Fibroblast of gingiva (primary cell): ENCODE measurements at regions not wholly inside any gene's neighbourhood (a gene's known extent, or its start where the extent isn't known, plus 50 kb on each side); places are given as distances from the start of the nearest gene placed in this dataset.

Experiments used
- DNase-seq: peaks from one replicate; pipeline ENCODE4 v3.0.0-alpha.2; 2011; ENCODE audit warnings: low read depth

GRCh38 chr20:47406849-47407682 lies 50.6 kb upstream of the ZMYND8 start:
- no peak for DNase-seq

DNA sequence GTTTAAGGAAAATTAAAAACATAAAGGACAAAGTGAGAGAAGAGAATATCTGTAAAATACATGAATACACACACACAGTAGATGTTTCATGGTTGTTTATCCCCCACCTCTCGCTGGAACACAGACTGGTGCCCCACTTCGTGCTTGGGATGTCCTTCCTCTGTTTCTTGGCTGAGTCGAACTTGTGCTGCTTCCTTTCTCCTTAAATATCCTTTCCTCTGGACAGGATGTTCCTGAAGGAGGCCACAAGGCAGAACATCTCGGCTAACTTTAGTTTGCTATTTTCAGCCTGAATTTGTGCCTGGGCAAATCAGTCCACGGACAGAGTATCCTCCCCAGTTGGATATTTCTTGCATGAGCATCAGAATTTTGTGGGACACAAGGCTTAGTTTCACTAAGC lies 54.7 kb upstream of the ZMYND8 start:
- DNase-seq: no peak

DNA sequence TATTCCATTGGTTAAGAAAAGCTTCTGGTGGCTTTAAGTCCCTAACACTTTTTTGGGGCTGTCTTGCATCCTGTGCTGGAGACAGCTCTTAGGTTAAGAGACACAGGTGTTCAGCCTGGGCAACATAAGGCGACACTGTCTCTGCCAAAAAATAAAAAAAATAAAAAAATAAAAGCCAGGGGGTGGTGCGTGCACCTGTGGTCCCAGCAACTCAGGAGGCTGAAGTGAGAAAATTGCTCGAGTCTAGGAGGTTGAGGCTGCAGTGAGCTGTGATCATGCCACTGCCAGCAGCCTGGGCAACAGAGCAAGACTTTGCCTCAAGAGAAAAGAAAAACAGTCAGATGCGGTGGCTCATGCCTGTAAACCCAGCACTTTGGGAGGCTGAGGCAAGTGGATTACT lies 55.6 kb upstream of the ZMYND8 start:
- DNase-seq: no peak

DNA sequence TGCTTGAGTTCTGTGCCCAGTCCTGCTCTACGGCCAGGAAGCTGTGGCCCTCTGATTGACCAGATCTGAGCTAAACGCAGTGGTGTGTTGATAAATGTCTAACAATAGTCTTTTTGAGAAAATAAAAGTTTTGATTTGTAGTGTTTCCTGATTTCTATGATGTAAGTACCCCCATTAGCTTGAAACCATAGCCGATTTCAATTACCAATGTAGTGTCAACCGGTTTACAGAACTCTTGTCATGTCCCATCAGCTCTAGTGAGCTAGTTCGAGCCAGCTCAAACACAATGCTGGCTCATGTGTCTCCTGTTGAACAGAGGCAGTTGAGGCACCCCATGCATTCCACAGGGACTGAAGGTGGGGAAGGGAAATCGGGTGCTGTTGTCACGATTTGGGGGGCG lies 56.7 kb upstream of the ZMYND8 start:
- DNase-seq: no peak

- DNase-seq: no peak
Measured at GRCh38 chr20:47417245-47418068, 61.0 kb upstream of the ZMYND8 start.

DNA sequence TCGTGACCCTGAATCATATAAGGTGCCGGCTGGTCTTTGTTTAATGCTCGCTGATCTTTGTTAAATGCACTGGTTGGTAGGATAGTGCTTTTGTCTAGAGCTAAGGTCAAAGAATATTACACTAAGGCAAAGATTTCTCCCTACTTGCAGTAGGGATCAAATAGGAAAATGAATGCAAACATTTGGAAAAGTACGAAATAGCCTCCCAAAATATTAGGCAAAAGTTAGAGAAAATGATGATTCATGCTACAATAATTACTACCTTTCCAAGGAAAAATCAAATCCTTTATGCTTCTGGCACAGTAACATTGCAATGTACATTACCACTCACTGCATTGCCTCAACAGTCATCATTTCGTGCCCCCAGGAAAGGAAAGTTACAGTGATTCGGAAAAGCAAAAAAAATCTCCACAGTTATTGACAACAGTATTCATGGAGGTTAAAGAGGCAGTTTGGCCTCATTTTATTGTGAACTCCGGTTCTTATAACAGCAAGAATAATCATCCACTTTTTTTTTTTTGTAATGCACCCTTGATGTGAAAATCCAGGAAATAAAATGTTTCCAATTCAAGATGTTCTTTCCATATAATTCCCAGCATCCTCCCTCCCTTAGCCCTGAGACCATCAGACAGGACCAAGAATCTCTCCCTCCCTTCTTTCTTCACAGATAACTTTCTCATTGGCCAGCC lies 61.7 kb upstream of the ZMYND8 start:
- DNase-seq: no peak

GRCh38 chr20:47419953-47420514 lies 63.5 kb upstream of the ZMYND8 start:
- DNase-seq: no peak

DNA sequence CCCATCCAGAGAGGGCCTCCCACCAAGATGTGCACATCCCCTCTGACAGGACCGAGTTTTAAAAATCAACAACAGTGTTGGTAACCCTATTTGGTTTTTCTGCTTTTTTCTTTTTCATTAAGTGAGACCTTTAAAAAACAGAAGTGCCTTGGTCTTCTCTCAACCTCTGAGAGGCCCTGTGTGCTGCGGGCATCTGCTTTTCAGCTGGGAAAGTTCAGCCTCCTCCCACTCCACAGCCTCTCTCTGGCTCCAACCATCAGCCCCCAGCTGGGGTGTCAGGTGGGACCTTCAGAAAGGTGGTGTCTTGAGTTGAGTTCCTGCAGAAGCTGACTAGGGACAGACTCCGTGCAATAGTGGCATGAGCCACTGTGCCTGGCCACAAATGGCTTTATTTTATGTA lies 64.6 kb upstream of the ZMYND8 start:
- DNase-seq: no peak

DNA sequence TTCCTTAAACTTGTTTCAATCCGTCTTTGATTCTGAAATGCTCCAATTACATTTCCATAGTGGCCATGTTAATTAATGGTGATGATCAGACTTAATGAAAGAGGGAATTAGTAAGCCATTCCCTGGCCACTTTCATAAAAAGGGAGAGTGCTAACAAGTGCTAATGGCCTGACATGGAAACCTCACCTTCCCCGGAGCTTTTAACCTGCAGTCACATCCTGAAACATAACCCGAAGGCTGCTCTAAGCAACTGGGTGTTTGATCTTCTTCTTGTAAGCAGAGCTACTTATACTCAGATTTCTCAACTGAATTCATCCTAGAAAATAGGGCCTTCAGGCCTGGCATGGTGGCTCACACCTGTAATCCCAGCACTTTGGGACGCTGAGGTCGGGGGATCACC lies 67.1 kb upstream of the ZMYND8 start:
- DNase-seq: no peak

DNA sequence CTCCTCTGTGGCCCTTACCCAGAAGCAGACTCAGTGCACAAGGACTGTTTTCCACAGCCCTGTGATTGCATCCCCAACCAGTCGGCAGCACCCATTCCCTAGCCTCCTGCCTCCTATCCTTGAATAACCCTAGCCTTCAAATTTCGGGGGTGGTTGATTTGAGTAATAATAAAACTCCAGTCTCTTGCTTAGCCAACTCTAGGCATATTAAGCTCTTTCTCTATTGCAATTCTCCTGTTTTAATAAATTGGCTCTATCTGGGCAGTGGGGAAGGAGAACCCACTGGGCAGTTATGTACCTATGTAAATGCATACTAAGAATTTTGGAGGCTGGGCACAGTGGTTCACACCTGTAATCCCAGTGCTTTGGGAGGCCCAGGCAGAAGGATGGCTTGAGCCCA lies 70.6 kb upstream of the ZMYND8 start:
- no peak for DNase-seq

GRCh38 chr20:47427746-47428145 lies 71.2 kb upstream of the ZMYND8 start:
- DNase-seq: no peak

- no peak for DNase-seq
Measured at GRCh38 chr20:47428164-47428563, 71.7 kb upstream of the ZMYND8 start.

DNA sequence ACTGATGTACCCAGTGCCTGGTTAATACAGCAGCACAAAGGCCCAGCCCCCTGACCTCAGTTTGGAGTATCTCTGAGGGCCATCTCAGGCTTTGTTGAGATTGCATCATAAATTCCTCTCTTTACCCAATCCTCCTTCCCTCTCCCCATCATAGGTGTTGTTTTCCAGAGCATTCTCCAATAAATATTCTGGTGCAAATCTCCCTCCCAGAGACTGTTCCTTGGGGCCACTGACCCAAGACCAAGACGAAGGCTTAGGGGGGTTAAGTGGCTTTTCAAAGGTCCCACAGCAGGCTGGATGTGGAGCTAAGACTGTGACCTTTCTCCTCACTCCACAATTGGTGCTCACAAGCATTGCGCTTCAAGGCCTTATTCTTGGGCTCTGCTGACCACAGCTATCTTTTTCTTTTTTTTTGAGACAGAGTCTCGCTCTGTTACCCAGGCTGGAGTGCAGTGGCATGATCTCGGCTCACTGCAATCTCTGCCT lies 72.4 kb upstream of the ZMYND8 start:
- no peak for DNase-seq

DNA sequence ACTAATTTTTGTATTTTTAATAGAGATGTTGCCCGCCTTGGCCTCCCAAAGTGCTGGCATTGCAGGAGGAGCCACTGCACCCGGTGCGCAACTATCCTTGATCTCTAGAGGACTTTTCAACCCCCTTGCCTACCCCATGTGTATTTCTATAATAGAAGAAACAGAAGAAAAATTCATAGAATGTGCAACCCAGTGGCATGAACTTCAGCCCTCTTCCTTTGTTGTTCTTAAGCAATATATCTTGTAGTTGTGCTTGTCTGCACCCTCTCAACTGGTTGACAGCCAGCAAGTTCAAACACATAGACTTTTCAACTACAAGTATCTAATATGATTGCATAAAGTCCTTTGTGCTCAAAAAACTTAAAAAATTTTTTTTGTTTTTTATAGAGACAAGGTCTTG lies 72.3 kb upstream of the NCOA3 start:
- DNase-seq: peak; percentile 30

DNA sequence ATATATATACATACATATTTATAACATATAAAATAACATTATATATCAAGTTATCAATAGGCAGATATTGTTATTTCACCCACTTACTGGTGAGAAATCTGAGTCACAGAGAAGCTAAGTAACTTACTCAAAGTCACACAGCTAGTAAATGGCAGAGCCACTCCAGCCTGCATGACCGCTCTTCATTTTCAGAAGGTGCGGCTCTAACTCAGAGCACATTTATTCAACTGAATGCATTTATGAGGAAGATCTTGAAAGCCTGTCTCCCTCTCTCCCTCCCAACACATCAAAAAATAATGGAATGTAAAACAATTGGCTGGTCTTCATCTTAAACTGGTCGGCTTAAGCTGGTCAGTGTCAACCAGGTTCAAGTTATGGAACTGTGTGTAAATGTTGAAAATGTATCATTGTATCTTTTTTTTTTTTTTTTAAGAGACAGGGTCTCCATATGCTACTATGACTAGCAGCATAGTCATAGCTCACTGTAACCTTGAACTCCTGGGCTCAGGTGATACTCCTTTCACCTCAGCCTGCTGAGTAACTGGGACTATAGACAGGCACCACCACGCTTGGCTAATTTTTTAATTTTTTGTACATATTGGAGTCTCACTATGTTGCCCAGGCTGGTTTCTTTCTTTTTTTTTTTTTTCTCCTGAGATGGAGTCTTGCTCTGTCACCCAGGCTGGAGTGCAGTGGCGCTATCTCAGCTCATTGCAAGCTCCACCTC lies 70.7 kb upstream of the NCOA3 start:
- DNase-seq: no peak

DNA sequence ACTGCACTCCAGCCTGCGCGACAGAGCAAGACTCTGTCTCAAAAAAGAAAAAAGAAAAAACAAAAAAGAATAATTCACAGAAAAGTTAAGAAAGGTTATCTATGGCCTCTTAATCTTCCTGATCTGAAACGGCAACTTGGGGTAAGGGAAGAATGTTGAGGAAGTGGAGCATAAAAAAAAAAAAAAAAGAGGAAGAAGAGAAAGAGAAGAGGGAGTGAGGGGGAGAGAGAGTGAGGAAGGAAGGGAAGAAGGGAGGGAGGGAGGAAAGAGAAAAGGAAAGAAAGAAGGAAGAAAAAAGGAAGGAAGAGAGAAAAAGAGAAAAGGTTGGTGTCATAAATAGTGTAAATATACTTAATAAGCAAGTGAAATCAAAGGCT lies 68.9 kb upstream of the NCOA3 start:
- DNase-seq: no peak

- DNase-seq: peak; percentile 32
Measured at GRCh38 chr20:47434128-47434779, 67.4 kb upstream of the NCOA3 start.

DNA sequence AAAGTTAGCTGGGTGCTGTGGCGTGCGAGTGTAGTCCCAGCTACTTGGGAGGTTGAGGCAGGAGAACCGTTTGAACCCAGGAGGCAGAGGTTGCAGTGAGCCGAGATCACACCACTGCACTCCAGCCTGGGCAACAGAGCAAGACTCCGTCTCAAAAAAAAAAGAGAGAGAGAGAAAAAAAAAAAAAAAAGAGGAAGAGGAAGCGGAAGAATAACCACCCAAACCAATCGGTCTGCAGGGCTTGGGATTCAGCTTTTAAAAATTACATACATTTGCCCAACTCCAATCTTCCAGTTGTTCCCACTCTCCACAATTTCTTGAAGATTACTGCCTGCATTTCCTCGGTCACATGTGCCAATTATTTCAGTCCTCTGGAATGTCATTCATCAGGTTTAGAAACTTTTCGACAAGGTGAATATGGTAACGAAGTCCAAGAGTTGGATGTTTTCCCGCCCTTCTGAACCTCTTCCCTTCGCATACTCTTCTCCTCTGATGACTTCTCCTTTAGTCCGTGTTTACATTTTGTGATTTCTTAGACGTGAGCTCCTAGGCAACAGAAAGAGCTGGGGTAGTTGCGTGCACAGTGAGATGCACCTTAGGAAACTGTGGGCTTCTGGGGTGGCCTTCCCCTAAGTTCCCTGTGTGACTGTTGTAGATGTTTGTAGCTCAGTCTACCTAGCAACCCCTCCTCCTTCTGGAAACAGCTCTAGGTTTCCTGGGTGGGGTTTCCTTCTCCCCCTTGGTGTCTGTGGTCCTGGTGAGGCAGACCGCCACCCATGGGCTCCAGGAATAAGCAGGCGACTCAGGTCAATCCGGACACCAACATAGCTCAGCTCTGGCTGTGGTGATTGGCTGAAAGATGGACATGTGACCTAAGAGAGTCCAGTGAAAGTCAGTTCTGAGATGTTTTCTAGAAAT lies 63.0 kb upstream of the NCOA3 start:
- no peak for DNase-seq

GRCh38 chr20:47440857-47441773 lies 60.6 kb upstream of the NCOA3 start:
- DNase-seq: no peak
